ENCODE measurements at regions not wholly inside any gene's neighbourhood (a gene's known extent, or its start where the extent isn't known, plus 50 kb on each side); places are given as distances from the start of the nearest gene placed in this dataset.

DNA sequence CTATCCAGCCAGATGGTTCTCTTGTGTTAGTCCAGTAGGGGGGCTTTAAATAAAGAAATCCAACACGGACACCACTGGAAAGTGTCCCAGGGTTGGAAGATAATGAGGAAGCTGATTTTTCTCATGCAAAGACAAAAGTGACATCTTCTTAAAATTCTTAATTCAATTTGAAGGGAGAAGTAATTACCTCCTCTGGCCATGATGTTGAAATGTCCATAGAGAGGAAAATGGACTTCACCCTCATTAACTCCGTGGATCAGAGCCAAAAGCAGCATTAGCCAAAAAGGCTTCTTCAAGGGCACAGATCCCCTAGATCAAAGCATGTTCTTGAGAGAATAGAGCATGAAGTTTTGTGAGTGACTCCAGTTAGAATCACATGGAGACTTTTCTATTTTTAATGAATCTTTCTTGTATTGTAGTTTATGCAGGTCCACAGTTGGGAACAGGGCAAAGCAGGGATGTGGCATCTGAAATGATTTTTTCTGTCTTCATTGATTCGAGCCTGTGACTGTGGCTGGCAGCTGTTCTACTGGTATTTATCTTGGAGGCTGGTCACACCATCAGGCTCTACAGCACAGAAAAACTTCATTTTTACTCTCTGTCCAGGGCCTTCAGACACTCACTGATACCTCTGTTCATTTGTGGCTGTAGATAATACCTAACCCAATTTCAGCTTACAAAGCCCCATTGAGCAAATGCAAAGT, 1002.5 kb downstream of the AACS start:
- no peak overlapping the region for H3K27ac ChIP-seq (ENCODE audit: low read length in 2 of 2)
- H4K20me1 ChIP-seq (ENCODE audit: control insufficient read depth, insufficient read depth, low read length, poor library complexity, severe bottlenecking), result no peaks in the 10 kb centered on the region
- no peak overlapping the region for H3K4me2 ChIP-seq (replicated peaks; ENCODE audit: low read depth, low read length, poor library complexity, severe bottlenecking)
- no peak for ATAC-seq (ENCODE audit: low read depth)
- H3K4me3 ChIP-seq (ENCODE audit: control extremely low read depth in 1 of 5, extremely low read depth in 1 of 5, insufficient read depth in 1 of 5, low read depth in 2 of 5, low read length in 4 of 5), result no peak overlapping the region
- no peaks in the 10 kb centered on the region for H3K4me1 ChIP-seq (ENCODE audit: control insufficient read depth in 2 of 2, insufficient read depth in 2 of 2, low read length in 2 of 2)
- no peaks in the 10 kb centered on the region for H3K79me2 ChIP-seq (ENCODE audit: control insufficient read depth, insufficient read depth, low read length)
- no peaks in the 10 kb centered on the region for H3K4me1 Mint-ChIP-seq
- H3K9me3 Mint-ChIP-seq (ENCODE audit: insufficient read depth), result peaks cover 3% of the 10 kb centered on the region
- intact Hi-C loops (cut with micrococcal nuclease), result no loop called here
- H3K9me3 ChIP-seq (ENCODE audit: control extremely low read depth in 1 of 3, control insufficient read depth in 2 of 3, insufficient read depth in 1 of 3, low read length in 2 of 3), result peaks cover 0 to 14% (median 4%) of the 10 kb centered on the region in 3 donors
- no peaks in the 10 kb centered on the region for H3K27me3 ChIP-seq (replicated peaks in 1 of 4; ENCODE audit: control extremely low read depth in 1 of 4, control insufficient read depth in 3 of 4, insufficient read depth in 4 of 4, low read length in 3 of 4)
- H3K9ac ChIP-seq (ENCODE audit: low read length), result no peak overlapping the region
- WGBS (ENCODE audit: insufficient coverage), result no CpG with 5 or more reads among the region's 3 CpGs
- ChIA-PET CTCF (no interaction called here), POLR2A (no interaction called here)
- H3K27ac Mint-ChIP-seq, result no peak overlapping the region
- DNase-seq, result no peak
- H3K27me3 Mint-ChIP-seq, result no peaks in the 10 kb centered on the region
- H3K36me3 ChIP-seq (replicated peaks in 1 of 2; ENCODE audit: control extremely low read depth in 1 of 2, control insufficient read depth in 1 of 2, extremely low read depth in 1 of 2, insufficient read depth in 2 of 2, low read length in 1 of 2), result no peaks in the 10 kb centered on the region
- no peak overlapping the region for H2AFZ ChIP-seq (ENCODE audit: insufficient read depth, low read depth, low read length, poor library complexity, severe bottlenecking)
- no peak overlapping the region for H3K4me3 Mint-ChIP-seq
- TF ChIP-seq EZH2 (IDR thresholded peaks at IDR 0.05; ENCODE audit: borderline replicate concordance, insufficient read depth, low read depth, low read length, poor library complexity, severe bottlenecking), result no peak
- TF ChIP-seq, protein P1, sequence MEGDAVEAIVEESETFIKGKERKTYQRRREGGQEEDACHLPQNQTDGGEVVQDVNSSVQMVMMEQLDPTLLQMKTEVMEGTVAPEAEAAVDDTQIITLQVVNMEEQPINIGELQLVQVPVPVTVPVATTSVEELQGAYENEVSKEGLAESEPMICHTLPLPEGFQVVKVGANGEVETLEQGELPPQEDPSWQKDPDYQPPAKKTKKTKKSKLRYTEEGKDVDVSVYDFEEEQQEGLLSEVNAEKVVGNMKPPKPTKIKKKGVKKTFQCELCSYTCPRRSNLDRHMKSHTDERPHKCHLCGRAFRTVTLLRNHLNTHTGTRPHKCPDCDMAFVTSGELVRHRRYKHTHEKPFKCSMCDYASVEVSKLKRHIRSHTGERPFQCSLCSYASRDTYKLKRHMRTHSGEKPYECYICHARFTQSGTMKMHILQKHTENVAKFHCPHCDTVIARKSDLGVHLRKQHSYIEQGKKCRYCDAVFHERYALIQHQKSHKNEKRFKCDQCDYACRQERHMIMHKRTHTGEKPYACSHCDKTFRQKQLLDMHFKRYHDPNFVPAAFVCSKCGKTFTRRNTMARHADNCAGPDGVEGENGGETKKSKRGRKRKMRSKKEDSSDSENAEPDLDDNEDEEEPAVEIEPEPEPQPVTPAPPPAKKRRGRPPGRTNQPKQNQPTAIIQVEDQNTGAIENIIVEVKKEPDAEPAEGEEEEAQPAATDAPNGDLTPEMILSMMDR (IDR thresholded peaks at IDR 0.05), result no peak

DNA sequence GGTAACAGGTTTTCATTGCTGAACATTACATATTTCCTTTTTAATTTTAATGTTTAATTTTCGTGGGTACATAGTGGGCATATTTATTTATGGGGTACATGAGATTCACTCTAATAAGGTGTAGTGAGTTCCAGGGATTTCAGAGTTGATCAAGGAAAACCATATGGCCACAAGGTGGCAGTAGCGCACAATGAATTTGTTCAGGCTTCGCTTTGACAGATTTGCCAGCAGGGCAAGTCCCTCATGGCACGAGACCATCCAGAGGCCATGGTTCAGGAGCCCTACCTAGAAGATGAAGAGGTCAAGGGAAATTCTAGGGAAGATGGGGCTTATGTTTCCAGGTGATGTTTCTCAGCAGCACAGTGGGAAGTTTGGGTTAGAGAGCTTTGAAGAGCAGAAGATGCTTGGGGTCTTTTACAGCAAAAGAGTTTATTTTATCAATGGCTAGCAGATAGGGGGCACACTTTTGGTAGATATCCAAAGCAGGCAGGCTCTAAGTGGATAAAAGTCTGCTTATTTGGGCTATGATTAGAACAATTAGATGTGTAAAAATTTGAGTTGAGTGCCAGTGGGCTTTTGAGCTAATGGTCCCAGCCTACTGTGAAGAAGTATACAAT, 1004.4 kb downstream of the AACS start:
- H4K20me1 ChIP-seq (ENCODE audit: control insufficient read depth, insufficient read depth, low read length, poor library complexity, severe bottlenecking), result no peaks in the 10 kb centered on the region
- H3K9me3 Mint-ChIP-seq (ENCODE audit: insufficient read depth), result peaks cover 3% of the 10 kb centered on the region
- no peak overlapping the region for H3K4me2 ChIP-seq (replicated peaks; ENCODE audit: low read depth, low read length, poor library complexity, severe bottlenecking)
- no peaks in the 10 kb centered on the region for H3K27me3 ChIP-seq (replicated peaks in 1 of 4; ENCODE audit: control extremely low read depth in 1 of 4, control insufficient read depth in 3 of 4, insufficient read depth in 4 of 4, low read length in 3 of 4)
- DNase-seq (peak; percentile 25), ATAC-seq (ENCODE audit: low read depth) (no peak)
- TF ChIP-seq, protein P1 (IDR thresholded peaks at IDR 0.05), result peak; percentile 54
- TF ChIP-seq EZH2 (IDR thresholded peaks at IDR 0.05; ENCODE audit: borderline replicate concordance, insufficient read depth, low read depth, low read length, poor library complexity, severe bottlenecking), result no peak
- H3K79me2 ChIP-seq (ENCODE audit: control insufficient read depth, insufficient read depth, low read length), result no peaks in the 10 kb centered on the region
- no peak overlapping the region for H3K27ac ChIP-seq (ENCODE audit: low read length in 2 of 2)
- no peaks in the 10 kb centered on the region for H3K27me3 Mint-ChIP-seq
- H3K4me3 ChIP-seq (ENCODE audit: control extremely low read depth in 1 of 5, extremely low read depth in 1 of 5, insufficient read depth in 1 of 5, low read depth in 2 of 5, low read length in 4 of 5), result no peak overlapping the region
- no peak overlapping the region for H3K4me3 Mint-ChIP-seq
- 20% methylated on average over 4 of the region's 4 CpGs for WGBS (ENCODE audit: insufficient coverage)
- H3K9me3 ChIP-seq (ENCODE audit: control extremely low read depth in 1 of 3, control insufficient read depth in 2 of 3, insufficient read depth in 1 of 3, low read length in 2 of 3), result peaks cover 0 to 14% (median 4%) of the 10 kb centered on the region in 3 donors
- POLR2A ChIA-PET, result no interaction called here
- intact Hi-C loops (cut with micrococcal nuclease), result no loop called here
- H3K4me1 Mint-ChIP-seq, result no peaks in the 10 kb centered on the region
- CTCF ChIA-PET, result interaction anchor here (1.4 kb wide), 1 partner anchor 1608 kb away, joined by 4 read pairs; no protein-coding TSS in a partner anchor
- H3K4me1 ChIP-seq (ENCODE audit: control insufficient read depth in 2 of 2, insufficient read depth in 2 of 2, low read length in 2 of 2), result no peaks in the 10 kb centered on the region
- no peak overlapping the region for H3K9ac ChIP-seq (ENCODE audit: low read length)
- no peak overlapping the region for H2AFZ ChIP-seq (ENCODE audit: insufficient read depth, low read depth, low read length, poor library complexity, severe bottlenecking)
- no peaks in the 10 kb centered on the region for H3K36me3 ChIP-seq (replicated peaks in 1 of 2; ENCODE audit: control extremely low read depth in 1 of 2, control insufficient read depth in 1 of 2, extremely low read depth in 1 of 2, insufficient read depth in 2 of 2, low read length in 1 of 2)
- H3K27ac Mint-ChIP-seq, result no peak overlapping the region

Data from B cell (primary cell).